IMR-90 (cell line): ENCODE measurements at regions not wholly inside any gene's neighbourhood (a gene's known extent, or its start where the extent isn't known, plus 50 kb on each side); places are given as distances from the start of the nearest gene placed in this dataset.
A peak's percentile ranks its signal among the peaks of the same experiment; 100 is the strongest.

ENCODE experiments used
- ATAC-seq: fragments of 200-7000 bp; cut with Tn5 transposase; 2 replicates; pipeline ENCODE4 v1.9.1; 2020; ENCODE audit warnings: low read depth, mild to moderate bottlenecking, moderate library complexity
- BruUV-seq: library from RNA; stranded (reverse); fragments of 400-500 nt; replicated peaks from 2 replicates; lab custom pipeline; 2021; lab: Mats Ljungman, UMichigan
- CTCF ChIA-PET: fragments of 300-600 bp; formaldehyde crosslinking; extraction: SDS; loops from one replicate; lab custom pipeline; 2021; ENCODE audit warnings: antibody characterized with exemption; lab: Yijun Ruan, JAX
- POLR2A ChIA-PET: fragments of 300-600 bp; sonication (Branson Sonifier 250); formaldehyde crosslinking; loops from one replicate; lab custom pipeline; 2022; ENCODE audit warnings: antibody characterized with exemption; ENCODE audit not compliant: unreplicated experiment; lab: Charles Lee
- DNase-seq: peaks from one replicate; pipeline ENCODE4 v3.0.0; 2013
- H2AFZ ChIP-seq: replicated peaks from 2 replicates; pipeline ENCODE3; 2013; ENCODE audit warnings: low read length, mild to moderate bottlenecking; ENCODE audit not compliant: poor library complexity
- H2AK5ac ChIP-seq: 2 replicates; pipeline ENCODE4 v1.6.1; 2013; ENCODE audit warnings: low read depth, low read length, inconsistent platforms
- H2AK9ac ChIP-seq: replicated peaks from 2 replicates; pipeline ENCODE3; 2013; ENCODE audit warnings: mild to moderate bottlenecking, low read depth, low read length, moderate library complexity; ENCODE audit not compliant: poor library complexity
- H2BK120ac ChIP-seq: 2 replicates; pipeline ENCODE4 v1.6.1; 2013; ENCODE audit warnings: low read depth, low read length, inconsistent platforms
- H2BK15ac ChIP-seq: 3 replicates; pipeline ENCODE4 v1.6.1; 2013; ENCODE audit warnings: low read depth, low read length, inconsistent platforms
- H2BK20ac ChIP-seq: 2 replicates; pipeline ENCODE4 v1.6.1; 2013; ENCODE audit warnings: low read depth, mild to moderate bottlenecking, inconsistent platforms, low read length, moderate library complexity
- H2BK5ac ChIP-seq: 2 replicates; pipeline ENCODE4 v1.6.1; 2013; ENCODE audit warnings: mild to moderate bottlenecking, low read depth, low read length, inconsistent platforms; ENCODE audit not compliant: poor library complexity, severe bottlenecking
- H3K14ac ChIP-seq: replicated peaks from 2 replicates; pipeline ENCODE4 v1.6.1; 2013; ENCODE audit warnings: low read depth, low read length, inconsistent platforms
- H3K18ac ChIP-seq: 2 replicates; pipeline ENCODE4 v1.6.1; 2013; ENCODE audit warnings: low read depth, low read length, control low read depth
- H3K23ac ChIP-seq: 2 replicates; pipeline ENCODE4 v1.6.1; 2013; ENCODE audit warnings: low read depth, low read length, inconsistent platforms
- H3K27ac ChIP-seq: 2 replicates; pipeline ENCODE4 v1.5.1; 2013; ENCODE audit warnings: mild to moderate bottlenecking, control low read depth, low read length; ENCODE audit not compliant: insufficient read depth
- H3K27me3 ChIP-seq: 2 replicates; pipeline ENCODE4 v1.6.1; 2013; ENCODE audit warnings: low read length; ENCODE audit not compliant: control insufficient read depth, insufficient read depth
- H3K36me3 ChIP-seq: 2 replicates; pipeline ENCODE4 v1.6.1; 2013; ENCODE audit warnings: low read length, mixed read lengths; ENCODE audit not compliant: control insufficient read depth, insufficient read depth
- H3K4ac ChIP-seq: 2 replicates; pipeline ENCODE4 v1.6.1; 2013; ENCODE audit warnings: low read depth, low read length, inconsistent platforms
- H3K4me1 ChIP-seq: 2 replicates; pipeline ENCODE4 v1.6.1; 2013; ENCODE audit warnings: low read length, mixed read lengths; ENCODE audit not compliant: control insufficient read depth, insufficient read depth
- H3K4me2 ChIP-seq: 2 replicates; pipeline ENCODE4 v1.6.1; 2013; ENCODE audit warnings: low read depth, mild to moderate bottlenecking, control low read depth, low read length, moderate library complexity
- H3K4me3 ChIP-seq: 2 replicates; pipeline ENCODE4 v1.5.1; 2013; ENCODE audit warnings: low read depth, mild to moderate bottlenecking, control low read depth, low read length, moderate library complexity; ENCODE audit not compliant: insufficient read depth
- H3K56ac ChIP-seq: 2 replicates; pipeline ENCODE4 v1.6.1; 2013; ENCODE audit warnings: low read length, inconsistent platforms; ENCODE audit not compliant: insufficient read depth; ENCODE audit errors: extremely low read depth
- H3K79me1 ChIP-seq, 2 experiments: 2 replicates each; pipeline ENCODE4 v1.6.1; 2013; ENCODE audit warnings: low read length in 2 of 2, inconsistent platforms in 1 of 2, low read depth in 1 of 2
- H3K9ac ChIP-seq: 2 replicates; pipeline ENCODE4 v1.6.1; 2013; ENCODE audit warnings: low read depth, low read length, control low read depth
- H3K9me1 ChIP-seq: 2 replicates; pipeline ENCODE4 v1.6.1; 2013; ENCODE audit warnings: low read length, inconsistent platforms; ENCODE audit not compliant: insufficient read depth
- H3K9me3 ChIP-seq: 2 replicates; pipeline ENCODE4 v1.6.1; 2013; ENCODE audit warnings: low read length; ENCODE audit not compliant: control insufficient read depth, insufficient read depth
- H4K20me1 ChIP-seq: 2 replicates; pipeline ENCODE4 v1.6.1; 2013; ENCODE audit warnings: low read length, inconsistent platforms; ENCODE audit not compliant: insufficient read depth
- H4K5ac ChIP-seq: 2 replicates; pipeline ENCODE4 v1.6.1; 2013; ENCODE audit warnings: mild to moderate bottlenecking, low read depth, low read length, control low read depth
- H4K8ac ChIP-seq, 2 experiments: 2 replicates each; pipeline ENCODE4 v1.6.1; 2013; ENCODE audit warnings: low read depth in 2 of 2, low read length in 2 of 2, control low read depth in 1 of 2, inconsistent platforms in 1 of 2
- H4K91ac ChIP-seq: 2 replicates; pipeline ENCODE4 v1.6.1; 2013; ENCODE audit warnings: low read depth, low read length, inconsistent platforms; ENCODE audit not compliant: insufficient read depth
- CEBPB ChIP-seq: IDR thresholded peaks from 2 replicates; pipeline ENCODE4 v1.6.1; 2012; ENCODE audit warnings: low read depth, low read length, improper control_type of control experiment
- NFE2L2 ChIP-seq: fragments of 150-350 bp; IDR thresholded peaks from 2 replicates; pipeline ENCODE4 v1.6.1; 2016; ENCODE audit warnings: low read depth, mild to moderate bottlenecking, low read length
- WGBS, 2 experiments: methylation state at CpG; one replicate each; pipeline versions ENCODE4 v1.1.5 to v1.1.7; 2013; ENCODE audit warnings: missing lambda C conversion rate in 2 of 2; ENCODE audit not compliant: insufficient read length in 1 of 2; ENCODE audit errors: extremely low coverage in 2 of 2; 5-methylcytosine and 5-hydroxymethylcytosine counted together
- dilution Hi-C: fragments of 300-500 bp; cut with HindIII; formaldehyde crosslinking; loops from one replicate; pipeline ENCODE4 v1.14.3; 2018; ENCODE audit warnings: low sequenced_read_pairs; ENCODE audit not compliant: unreplicated experiment
- in situ Hi-C: fragments of 300-500 bp; cut with MboI; formaldehyde crosslinking; loops from 3 replicates; pipeline ENCODE4 v1.14.3; 2019; ENCODE audit warnings: low sequenced_read_pairs, inconsistent platforms, mixed read lengths
- intact Hi-C: fragments of 100-400 bp; cut with micrococcal nuclease; formaldehyde crosslinking; loops from 2 replicates; pipeline ENCODE4 v1.10.0; 2022

DNA sequence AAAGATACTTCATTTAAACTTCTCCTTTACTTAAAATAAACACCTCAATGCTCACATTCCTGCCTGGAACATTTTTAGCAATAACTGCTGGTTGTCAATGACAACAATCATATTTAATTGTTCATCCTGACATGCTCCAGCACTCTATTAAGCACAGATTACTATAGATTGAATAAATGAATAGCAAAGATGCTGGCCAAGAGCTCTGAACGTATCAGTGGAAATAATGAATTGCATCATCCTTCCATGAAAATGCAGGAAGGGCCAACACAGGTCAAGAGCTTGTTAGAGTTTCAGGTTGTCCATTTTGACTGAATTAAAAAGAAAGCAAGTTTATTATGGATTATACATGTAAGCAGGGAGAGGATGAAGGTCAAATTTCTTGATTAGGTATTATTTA is 994.0 kb downstream of the TSN start:
- Histone ChIP-seq H3K56ac (no peak overlapping the region), H2BK5ac (no peak overlapping the region), H3K9me1 (no peaks in the 10 kb centered on the region), H3K36me3 (no peaks in the 10 kb centered on the region), H3K79me1 (no peaks in the 10 kb centered on the region), H3K23ac (no peak overlapping the region), H2AK9ac (no peak overlapping the region), H4K8ac (no peak overlapping the region), H3K4me3 (no peak overlapping the region), H3K14ac (no peak overlapping the region), H2BK120ac (no peak overlapping the region), H2BK20ac (no peak overlapping the region), H2BK15ac (no peak overlapping the region), H3K4me1 (no peaks in the 10 kb centered on the region), H4K20me1 (no peaks in the 10 kb centered on the region), H3K27ac (no peak overlapping the region), H3K9ac (no peak overlapping the region), H3K9me3 (peaks cover under 1% of the 10 kb centered on the region; the same call in 1 of the 2 replicates), H3K18ac (no peak overlapping the region), H4K5ac (no peak overlapping the region), H2AK5ac (no peak overlapping the region), H2AFZ (no peak overlapping the region), H3K27me3 (no peaks in the 10 kb centered on the region), H3K4me2 (no peak overlapping the region), H3K4ac (no peak overlapping the region), H4K91ac (no peak overlapping the region)
- BruUV-seq: no TSS peak
- POLR2A ChIA-PET: no interaction called here
- no peak for TF ChIP-seq NFE2L2
- 0 out of 2 replicates have a peak, but pooled peaks have one; percentile 7 for TF ChIP-seq CEBPB
- CTCF ChIA-PET: no interaction called here
- in situ Hi-C loops (no loop called here), dilution Hi-C loops (no loop called here), intact Hi-C loops (no loop called here)
- ATAC-seq: no peak
- DNase-seq: no peak
- WGBS, 2 experiments: 0% methylated on average over 1 of the region's 1 CpG; no CpG with 5 or more reads in 1 of the 2 experiments
